A204.1 (cell line): ENCODE measurements at regions not wholly inside any gene's neighbourhood (a gene's known extent, or its start where the extent isn't known, plus 50 kb on each side); places are given as distances from the start of the nearest gene placed in this dataset.

Experiments
- FAIRE-seq: peaks from 2 replicates; lab custom pipeline; 2012; peaks lifted over from hg19 to GRCh38; lab: Jason Lieb, UNC

DNA sequence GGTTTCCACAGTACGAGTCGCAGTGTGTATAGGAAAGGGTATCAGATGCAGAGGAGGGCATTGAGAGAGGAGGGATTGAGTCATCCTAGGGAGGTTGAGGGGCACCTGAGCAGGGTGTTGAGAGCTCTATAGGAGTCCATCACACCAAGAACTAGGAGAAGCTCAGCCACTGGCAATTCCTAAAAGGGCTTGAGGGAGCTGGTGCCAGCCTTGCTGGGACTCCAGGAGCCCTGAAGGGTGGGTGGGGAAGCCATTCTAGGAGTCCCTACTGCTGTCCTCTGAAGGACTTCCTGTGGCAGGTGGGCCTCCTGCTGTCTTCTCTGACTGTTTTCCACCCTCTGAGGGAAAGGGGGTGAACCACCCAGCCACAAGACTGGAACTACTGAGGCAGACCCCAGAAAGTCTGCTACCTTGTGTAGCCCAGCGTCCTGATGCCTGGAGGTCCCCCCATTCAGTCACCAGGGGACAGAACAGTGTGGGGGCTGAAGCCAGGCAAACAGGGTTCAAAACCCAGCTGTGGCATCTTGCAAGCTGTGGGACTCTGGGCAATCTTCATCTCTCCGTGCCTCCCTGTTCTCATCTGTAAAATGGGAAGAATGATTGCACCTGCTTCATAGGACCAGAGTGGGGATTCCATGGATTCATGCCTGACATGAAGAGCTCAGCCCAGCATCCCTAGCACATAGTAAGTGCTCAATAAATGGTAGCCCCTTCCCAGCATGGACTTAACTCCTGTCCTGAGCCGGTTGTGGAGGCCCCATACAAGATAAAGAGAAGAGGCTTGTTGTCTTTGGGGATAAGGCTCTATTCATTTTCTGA is 149.5 kb downstream of the C9orf50 start:
- FAIRE-seq = no peak

DNA sequence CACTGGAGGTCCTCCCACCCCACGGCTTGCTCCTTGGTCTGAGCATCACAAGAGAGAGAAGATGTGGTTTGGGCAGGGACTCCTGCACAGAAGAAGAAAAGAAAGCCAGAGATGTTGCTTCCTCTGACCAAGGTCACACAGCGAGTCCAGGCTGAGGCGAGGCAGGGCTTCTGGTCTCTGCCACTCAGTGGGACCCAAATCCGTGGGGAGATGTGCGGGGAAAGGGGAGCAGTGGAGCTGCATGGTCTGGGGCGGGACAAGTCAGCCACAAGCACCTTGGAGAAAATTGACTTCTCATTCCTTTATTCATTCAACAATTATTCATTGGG is 150.9 kb downstream of the C9orf50 start:
- no peak for FAIRE-seq

DNA sequence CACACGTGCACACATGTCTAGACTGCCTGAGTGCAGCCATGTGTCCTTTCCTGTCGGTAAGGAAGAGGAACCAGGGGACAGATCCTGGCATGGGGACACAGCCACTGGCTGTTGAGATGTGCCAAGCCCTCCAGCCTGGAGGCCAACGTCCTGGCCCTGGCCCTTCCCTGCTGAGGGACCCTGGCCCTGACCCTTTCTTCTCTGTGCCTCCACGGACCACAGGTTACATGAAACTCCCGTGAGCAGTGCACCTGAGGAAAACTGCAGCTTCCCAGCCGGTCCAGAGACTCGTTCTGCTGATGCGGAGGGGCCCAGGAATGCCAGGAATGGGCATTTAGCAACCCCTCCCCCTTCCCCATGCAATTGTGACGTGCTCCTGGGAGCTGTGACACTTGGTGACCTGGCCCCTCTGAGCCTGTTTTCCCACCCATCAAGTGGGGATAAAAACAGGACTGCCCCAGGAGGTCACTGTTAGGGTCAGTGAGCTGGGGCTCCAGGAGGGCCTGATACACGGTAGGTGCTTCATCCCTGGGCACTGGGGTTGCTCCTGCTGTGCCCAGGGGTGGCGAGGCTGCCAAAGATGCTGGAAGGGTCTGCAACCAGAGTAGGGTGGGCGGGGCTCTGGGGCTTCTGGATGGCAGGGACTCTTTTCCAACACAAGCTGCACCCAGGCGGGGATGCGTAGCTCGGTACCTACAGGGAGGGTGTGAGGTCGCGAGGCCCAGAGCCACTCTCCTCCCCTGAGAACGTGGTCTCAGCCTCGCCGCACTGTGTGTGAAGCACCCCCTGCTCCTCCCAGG is 151.5 kb downstream of the C9orf50 start:
- no peak for FAIRE-seq

DNA sequence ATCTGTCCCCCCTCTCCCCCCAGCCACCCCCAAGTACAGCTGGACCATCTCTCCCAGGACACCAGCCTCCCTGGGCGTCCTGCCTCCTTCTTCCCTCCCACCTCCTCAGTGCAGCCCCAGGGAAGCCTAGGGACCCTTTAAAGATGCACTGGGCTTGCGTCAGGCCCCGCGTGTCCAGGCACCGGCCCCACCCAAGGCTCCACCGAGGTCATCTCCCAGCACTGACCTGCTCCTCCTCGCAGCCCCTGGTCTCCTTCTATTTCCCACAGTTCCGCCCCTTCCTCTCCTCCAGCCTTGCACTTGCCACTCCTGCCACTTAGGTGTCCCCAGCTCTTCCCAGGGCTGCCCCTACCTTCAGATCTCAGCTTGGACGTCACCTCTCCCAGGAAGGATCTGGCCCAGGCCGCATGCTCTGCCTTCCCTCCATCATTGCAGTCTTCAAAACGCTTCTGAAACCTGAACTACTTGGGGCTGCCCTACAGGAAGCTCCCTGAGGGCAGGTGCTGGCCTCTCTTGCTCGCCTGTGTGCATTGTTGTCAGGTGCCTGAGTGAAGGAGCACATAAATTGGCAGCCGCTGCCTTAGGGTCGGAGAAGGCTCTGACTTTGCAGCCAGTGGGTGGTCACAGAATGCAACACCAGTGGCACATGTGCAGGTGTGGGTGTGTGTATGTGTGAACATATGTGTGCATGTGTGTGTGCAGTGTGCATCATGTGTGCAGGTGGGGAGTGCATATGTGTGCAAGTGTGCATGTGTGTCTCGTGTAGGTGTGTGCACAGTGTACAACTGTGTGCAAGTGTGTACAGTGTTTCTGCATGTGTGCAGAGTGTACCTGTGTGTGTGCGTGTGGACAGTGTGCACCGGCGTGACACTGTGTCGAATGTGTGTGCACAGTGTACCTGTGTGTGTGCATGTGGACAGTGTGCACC is 152.9 kb downstream of the C9orf50 start:
- FAIRE-seq = no peak

DNA sequence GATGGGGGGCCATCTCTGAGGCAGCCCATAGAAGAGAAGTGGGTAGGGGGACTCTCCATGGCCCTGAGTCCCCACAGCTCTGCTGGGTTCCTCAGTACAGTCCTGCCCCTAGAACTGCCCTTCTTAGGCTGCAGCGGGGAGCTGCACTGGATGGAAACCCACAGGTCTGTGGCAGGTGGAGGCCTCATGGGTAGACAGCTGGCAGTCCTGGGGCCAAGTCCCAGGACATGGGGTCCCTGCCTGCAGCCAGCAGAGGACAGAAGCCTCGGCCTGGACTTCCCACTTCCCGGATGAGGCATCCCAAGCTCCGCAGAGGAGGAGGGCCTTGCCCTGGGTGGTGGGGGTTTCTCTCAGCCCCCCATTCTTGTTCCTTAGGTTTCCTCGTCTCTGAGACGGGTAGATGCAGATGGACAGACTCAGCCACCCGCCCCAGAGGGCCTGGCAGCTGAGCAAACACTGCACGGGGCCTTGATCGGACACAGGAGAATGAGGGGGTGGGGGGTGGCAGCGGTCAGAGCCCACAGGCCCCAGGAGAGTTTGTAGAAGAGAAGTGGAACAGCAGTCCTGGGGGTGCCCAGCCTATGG is 153.8 kb downstream of the C9orf50 start:
- no peak for FAIRE-seq

DNA sequence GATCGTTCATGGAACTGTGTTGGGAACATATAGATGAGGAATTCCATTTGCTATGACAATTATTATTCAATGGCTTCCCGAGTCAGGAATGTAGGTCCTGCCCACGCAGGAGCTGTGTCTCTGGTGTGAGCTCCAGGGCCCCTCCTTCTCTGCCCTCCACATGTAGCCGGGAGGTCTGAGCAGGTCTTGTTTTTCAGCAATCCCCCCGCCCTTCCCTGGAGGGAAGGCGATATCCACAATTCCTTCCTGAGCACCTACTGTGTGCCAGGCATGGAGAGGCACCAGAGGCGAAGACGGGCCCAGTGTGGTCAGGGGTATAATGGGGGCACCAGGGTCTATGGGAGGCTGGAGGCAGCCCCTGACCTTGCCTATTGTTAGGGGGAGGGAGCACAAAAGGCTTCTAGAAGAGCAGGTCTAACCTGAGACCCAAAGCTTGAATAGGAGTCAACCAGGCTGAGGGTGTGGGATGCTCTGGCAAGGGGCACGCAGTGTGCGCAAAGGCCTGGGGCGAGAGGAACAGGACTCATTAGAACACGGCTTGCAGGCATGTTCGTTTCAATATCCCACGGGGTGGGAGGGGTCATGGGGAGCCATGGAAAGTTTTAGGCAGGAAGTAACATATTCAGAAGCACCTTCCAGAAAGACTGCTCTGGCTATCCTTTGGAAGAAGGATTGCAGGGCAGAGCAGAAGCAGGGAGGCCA is 154.9 kb downstream of the C9orf50 start:
- no peak for FAIRE-seq

DNA sequence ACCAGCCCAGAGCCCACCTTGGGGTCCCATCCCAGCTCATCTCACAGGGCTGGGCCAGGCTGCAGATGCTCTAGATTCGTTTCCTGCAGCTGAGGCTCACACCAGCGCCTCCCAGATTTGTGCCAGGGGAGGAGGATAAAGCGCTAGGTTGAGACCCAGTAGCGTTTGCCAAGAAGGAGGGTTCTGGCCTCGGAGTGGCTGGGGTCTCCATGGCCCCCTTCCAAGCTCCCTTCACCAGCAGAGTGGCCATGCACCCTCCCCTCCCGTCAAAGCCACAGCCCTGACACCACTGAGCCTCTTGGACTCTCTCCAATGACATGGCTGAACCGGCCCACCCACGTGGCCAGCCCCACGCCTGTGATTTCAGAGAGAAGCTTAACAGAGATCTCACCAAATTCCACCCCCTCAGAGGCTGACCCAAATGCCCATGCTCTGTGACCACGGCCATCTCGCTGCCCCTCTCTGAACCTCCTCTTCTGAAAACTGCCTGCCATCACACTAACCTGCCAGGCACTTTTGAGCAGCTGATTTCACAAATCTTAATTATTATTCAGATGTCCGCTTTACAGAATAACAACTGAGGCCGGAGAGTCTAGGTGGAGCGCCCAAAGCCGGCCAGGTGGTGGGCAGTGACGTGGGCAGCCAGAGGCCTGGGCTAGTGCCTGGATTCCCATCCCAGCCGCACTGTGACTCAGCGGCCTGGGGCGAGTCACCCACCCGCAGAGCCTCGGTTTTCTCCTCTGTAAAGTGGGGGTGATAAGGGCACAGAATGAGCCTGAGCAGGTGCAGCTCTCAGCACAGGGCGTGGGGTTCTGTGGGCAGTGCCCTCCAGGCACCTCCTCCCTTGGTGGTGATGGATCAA is 155.7 kb downstream of the C9orf50 start:
- no peak for FAIRE-seq

DNA sequence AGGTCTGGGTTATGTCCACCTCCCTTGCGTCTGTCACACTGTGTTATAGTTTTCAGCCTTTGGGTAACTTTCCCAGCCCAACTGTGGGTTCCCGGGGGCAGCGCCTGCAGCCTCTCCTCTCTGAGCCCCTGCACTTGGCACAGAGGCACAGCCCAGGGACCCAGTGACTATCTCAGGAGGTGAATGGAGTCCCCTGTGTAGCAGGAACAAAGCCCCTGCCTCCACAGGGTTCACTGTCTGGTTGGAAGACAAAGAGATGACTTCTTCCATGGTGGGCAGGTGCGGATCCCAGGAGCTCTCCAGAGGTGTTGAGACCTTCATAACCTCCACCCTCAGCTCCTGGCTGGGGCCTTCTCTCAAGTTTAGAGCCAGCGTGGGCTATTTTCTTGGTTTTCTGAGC is 156.9 kb downstream of the C9orf50 start:
- no peak for FAIRE-seq

DNA sequence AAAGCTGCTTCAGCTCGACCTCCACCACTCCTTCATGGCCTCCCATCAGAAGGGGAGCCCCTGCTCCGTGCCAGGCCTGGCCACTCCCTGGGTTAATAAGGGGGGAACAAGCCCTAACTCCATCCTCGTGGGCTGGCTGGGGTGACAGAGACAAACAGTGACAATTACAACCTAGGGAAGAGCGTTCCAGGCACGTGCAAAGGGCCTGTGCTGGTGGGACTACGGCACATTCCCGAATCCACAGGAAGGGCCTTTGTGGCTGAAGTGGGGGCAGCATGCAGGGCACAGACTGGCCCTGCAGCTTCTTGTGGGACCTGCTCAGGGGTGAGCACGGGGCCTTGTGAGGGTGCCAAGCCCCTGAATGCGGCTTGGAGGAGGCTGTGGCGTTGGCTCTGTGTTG is 157.4 kb downstream of the C9orf50 start:
- no peak for FAIRE-seq

DNA sequence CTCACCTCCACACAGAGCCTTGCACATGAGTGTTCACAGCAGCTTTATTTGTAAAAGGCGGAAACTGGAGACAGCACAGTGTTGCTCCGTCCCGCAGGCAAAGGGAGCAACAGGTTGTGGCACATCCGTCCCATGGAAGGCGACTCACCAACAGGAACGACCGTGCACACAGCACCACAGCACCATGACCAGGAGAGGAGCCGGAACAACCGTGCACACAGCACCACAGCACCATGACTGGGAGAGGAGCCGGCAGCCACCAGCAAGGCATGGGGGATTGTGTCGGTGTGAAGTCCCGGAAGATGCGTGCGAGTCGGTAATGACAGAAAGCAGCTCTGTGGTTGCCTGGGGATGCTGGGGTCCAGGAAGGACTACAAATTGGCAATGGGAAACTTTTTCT is 158.5 kb downstream of the C9orf50 start:
- no peak for FAIRE-seq

DNA sequence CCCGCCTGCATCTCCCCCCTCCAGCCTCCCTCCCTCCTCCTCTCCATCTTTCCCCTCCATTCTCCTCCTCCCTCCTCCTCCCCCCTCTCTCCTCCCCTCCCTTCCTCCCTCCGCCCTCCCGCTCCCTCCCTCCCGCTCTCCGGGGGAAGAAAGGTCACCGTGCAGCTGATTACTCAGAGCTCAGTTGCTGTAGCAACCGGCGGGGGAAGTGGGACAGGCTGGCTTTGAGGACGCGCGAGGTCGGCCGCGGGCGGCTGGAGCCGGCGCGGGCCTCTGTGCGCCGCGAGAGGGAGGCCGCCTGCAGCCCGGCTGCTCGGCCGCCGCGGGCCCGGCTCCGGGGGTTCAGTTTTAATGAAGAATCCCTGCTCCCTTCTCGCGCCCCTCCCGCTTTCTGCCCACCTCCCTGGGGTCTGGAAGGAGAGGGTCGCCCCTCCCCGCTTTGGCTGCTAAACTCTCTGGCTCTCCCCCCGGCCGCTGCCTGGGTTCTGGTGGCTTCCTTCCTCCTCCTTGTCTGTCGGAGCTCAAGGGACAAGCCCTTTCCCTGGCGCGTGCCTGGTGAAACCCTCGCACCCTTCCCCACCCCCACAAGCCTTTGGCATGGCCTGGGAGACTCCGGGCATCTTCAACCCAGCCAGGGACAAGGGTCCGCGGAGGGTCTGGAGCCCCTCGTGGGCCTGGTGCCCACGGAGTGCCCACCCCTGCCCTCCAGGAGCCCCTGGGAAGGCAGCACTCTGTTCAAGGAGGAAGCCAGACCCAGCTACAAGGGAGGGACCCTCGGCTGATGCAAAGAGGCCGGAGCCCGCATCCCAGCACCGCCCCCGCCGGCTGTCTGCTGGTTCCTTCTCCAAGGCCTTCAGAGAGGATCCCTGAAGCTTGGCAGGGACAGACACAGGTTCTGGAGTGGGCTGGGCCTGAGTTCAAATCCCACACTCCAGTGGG is 160.3 kb downstream of the C9orf50 start:
- no peak for FAIRE-seq

DNA sequence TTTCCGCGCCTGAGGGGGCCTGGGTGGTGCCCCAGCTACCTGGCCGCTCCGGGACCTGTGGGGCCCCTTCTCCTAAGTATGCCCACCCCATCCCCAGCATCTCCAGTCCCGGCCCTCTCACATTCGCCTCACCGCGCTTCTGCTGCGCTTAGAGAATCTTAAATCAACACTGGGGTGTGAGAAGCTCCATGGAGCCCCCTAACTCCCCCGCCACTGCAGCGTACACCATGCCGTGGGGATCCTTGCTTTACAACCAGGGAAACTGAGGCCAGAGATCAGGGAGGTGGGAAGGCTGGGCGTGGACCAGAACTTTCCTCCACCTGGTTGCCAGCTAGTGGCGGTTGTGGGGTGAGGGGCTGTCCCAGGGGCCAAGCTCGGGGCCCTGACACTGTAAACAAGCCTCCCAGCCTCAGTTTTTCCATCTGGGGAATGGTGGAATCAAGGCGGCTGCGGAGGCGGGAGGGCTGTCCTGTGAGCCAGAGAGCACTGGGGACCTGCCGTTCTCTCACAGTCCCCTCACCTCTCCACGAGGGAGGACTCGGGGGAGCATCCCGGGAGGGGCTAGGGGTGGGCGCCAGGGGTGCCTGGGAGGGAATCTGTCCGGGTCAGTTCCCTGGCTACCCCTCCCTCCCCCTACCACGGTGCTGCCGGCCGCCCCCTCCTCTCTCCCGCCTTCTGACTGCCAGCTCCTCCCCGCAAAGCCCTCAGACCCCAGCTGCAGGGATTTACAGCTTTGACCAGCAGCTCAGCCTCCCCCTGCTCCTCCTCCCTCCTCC is 161.2 kb downstream of the C9orf50 start:
- FAIRE-seq = no peak

DNA sequence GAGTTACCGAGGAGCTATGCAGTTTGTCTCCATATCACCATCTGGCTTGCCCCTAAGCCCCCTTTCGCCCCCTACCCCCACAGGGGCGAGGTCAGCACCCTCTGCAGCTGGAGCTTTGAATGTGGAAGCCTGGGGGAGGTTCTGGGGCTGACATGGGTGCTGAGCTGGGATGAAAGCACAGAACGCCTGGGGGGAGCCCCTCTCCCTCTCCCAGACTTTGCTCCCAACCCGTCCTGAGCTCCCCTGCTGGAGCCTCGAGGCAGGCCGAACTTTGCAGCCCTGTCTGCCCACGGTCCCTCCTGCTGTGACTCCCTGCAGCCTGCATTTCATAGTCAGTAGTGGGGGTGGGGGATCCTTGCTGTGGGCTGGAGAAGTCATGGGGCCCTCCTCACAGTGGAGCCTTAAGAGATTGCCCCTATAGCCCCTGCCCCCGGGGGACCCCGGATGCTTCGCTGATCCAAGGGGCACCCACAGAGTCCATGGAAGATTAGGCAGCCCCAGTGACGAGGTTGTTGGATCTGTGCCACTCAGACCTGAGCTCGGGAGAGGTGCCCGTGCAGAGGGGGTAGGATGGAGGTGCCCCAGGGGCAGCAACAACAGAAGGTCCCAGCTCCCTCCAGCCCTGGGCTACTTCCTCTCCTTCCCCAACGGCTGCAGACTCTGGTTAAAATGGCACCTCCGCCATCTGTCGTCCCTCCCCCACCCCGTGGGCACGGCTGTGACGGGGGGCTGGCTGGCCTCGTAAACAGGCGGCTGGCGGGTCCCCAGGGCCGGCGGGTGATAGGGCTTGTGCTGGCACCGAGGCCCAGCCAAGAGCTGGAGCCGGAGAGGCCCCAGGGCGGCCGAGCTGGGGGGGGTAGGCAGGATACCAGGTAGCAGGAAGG is 162.0 kb downstream of the C9orf50 start:
- FAIRE-seq = no peak

DNA sequence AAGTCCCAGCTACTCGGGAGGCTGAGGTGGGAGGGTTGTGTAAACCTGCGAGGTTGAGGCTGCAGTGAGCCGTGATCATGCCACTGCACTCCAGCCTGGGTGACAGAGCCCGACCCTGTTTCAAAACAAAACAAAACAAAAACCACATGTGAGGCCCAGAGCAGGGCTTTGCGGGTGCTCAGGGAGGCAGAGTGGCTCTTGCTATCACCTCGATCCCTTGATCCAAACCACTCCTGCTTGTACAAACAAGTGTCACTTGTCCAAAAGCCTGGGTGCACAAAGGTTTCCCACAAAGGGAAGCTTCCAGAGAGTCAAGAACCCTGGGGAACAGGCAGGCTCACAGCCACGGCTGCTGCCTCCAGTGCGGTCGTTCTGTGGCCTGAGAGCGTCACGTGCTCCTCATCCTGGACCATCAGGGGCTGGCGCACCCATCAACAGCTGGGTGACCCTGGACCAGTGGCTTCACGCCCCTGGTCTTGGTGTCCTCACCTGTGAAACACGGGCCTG is 162.7 kb downstream of the C9orf50 start:
- no peak for FAIRE-seq

DNA sequence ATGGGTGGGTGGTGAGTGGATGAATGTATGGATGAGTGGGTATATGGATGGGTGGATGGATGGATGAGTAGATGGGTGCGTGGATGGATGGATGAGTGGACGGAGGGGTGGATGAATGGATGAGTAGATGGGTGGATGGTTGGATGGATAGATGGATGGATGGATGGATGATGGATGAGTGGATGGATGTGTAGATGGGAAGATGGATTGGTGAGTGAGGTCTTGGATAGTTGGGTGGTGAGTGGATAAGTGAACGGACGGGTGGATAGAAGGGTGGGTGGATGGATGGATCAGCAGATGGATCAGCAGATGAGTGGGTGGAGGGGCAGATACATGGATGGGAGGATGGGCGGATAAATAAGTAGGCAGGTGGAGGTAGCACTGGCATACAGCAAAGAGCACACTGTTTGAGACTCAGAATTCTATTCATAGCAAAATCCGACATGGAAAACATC is 163.5 kb downstream of the C9orf50 start:
- no peak for FAIRE-seq

DNA sequence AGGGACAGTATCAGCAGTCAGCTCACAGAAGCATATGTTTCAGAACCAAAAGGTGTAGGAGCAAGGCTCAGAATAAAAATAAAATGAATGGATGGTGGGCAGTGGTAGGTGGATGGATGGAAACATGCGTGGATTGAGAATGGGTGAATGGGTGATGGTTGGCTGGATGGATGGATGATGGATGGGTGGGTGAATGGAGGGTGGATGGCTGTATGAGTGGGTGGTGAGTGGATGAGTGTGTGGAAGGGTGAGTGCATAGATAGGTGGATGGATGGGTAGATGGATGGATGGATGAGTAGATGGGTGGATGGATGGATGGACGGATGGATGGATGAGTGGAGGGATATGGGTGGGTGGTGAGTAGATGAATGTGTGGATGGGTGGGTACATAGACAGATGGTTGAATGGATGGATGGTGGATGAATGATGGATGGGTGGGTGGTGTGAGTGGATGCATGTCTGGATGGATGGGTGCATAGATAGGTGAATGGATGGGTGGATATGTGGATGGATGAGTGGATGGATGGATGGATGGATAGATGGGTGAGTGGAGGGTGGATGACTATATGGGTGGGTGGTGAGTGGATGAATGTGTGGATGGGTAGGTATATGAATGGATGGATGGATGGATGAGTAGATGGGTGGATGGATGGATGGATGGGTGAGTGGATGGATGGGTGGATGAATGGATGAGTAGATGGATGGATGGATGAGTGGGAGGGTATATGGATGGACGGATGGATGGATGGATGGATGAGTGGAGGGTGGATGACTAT is 164.2 kb downstream of the C9orf50 start:
- no peak for FAIRE-seq
